ENCODE measurements at regions not wholly inside any gene's neighbourhood (a gene's known extent, or its start where the extent isn't known, plus 50 kb on each side); places are given as distances from the start of the nearest gene placed in this dataset.
"Not testable (repeated sequence)": the region's sequence is repeated elsewhere in the genome, so short reads cannot be mapped to it uniquely, and the experiment has no call there.

GRCh38 chr1:70490153-70490552 lies 79.1 kb downstream of the CTH start:
- Mint-ChIP-seq H3K36me3 (ENCODE audit: low read depth) (no peaks in the 10 kb centered on the region), H3K9me3 (no peaks in the 10 kb centered on the region), H3K4me3 (no peak overlapping the region), H3K27me3 (ENCODE audit: low read depth) (peaks cover 3% of the 10 kb centered on the region), H3K27ac (no peak overlapping the region), H3K4me1 (ENCODE audit: low read depth) (no peaks in the 10 kb centered on the region)
- intact Hi-C loops (cut with micrococcal nuclease): no loop called here
- CTCF ChIA-PET: no interaction called here
- DNase-seq: no peak

GRCh38 chr1:70495370-70495769 lies 84.3 kb downstream of the CTH start:
- Mint-ChIP-seq H3K36me3 (ENCODE audit: low read depth) (no peaks in the 10 kb centered on the region), H3K27me3 (ENCODE audit: low read depth) (peaks cover 3% of the 10 kb centered on the region), H3K4me1 (ENCODE audit: low read depth) (no peaks in the 10 kb centered on the region), H3K9me3 (no peaks in the 10 kb centered on the region), H3K27ac (no peak overlapping the region), H3K4me3 (no peak overlapping the region)
- intact Hi-C loops (cut with micrococcal nuclease): no loop called here
- DNase-seq: no peak
- CTCF ChIA-PET: interaction anchor here (0.8 kb wide), 1 partner anchor 357 kb away, joined by 3 read pairs; no protein-coding TSS in a partner anchor

DNA sequence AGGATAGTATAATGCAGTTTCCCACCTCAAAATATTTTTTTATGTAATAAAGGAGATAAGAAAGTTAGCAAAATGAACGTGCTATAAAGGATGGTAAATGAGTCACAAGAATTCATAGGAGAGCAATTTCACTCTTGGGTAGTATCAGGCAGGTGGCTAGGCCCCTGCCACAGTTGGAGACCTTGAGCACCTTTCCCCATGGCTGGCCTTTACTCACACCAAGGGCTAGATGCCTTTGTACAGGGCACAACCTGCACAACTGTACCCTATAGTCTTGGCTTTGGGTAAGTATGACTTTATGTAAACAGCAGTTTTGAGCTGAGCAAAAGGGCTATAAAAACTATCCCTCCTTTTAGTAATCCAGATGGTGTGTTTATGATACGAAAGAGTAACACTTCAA lies 85.1 kb downstream of the CTH start:
- no peak overlapping the region for H3K4me3 Mint-ChIP-seq
- no peak overlapping the region for H3K27ac Mint-ChIP-seq
- intact Hi-C loops (cut with micrococcal nuclease): no loop called here
- no peaks in the 10 kb centered on the region for H3K4me1 Mint-ChIP-seq (ENCODE audit: low read depth)
- no peak for DNase-seq
- CTCF ChIA-PET: no interaction called here
- H3K27me3 Mint-ChIP-seq (ENCODE audit: low read depth): peaks cover 3% of the 10 kb centered on the region
- no peaks in the 10 kb centered on the region for H3K9me3 Mint-ChIP-seq
- H3K36me3 Mint-ChIP-seq (ENCODE audit: low read depth): no peaks in the 10 kb centered on the region

- no peaks in the 10 kb centered on the region for H3K36me3 Mint-ChIP-seq (ENCODE audit: low read depth)
- CTCF ChIA-PET: no interaction called here
Measured at GRCh38 chr1:70497152-70497551, 86.1 kb downstream of the CTH start.

DNA sequence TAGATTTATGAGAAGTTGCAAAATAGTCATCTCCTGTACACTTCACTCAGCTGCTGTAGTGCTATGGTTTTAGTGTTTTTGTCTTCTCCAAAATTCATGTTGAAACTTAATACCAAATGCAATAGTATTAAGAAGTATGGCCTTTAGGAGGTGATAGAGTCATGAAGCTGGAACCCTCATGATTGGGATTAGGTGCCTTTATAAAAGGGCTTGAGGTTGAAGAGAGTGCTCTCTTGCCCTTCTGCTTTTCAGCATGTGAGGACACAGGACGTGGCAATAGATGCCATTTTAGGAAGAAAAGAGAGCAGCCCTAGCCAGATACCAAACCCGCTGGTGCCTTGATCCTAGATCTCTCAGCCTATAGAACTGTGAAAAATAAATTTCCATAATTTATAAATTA lies 87.6 kb downstream of the CTH start:
- no peaks in the 10 kb centered on the region for H3K9me3 Mint-ChIP-seq
- H3K27me3 Mint-ChIP-seq (ENCODE audit: low read depth): peaks cover 3% of the 10 kb centered on the region
- no peak overlapping the region for H3K4me3 Mint-ChIP-seq
- intact Hi-C loops (cut with micrococcal nuclease): no loop called here
- CTCF ChIA-PET: interaction anchor here (0.6 to 0.9 kb wide), 2 partner anchors 12 to 282 kb away, joined by 3 read pairs; no protein-coding TSS in a partner anchor
- DNase-seq: no peak
- no peaks in the 10 kb centered on the region for H3K4me1 Mint-ChIP-seq (ENCODE audit: low read depth)
- no peak overlapping the region for H3K27ac Mint-ChIP-seq
- H3K36me3 Mint-ChIP-seq (ENCODE audit: low read depth): no peaks in the 10 kb centered on the region

More at GRCh38 chr1:70497152-70497551, 86.1 kb downstream of the CTH start:
- Mint-ChIP-seq H3K27ac (no peak overlapping the region), H3K4me3 (no peak overlapping the region), H3K4me1 (ENCODE audit: low read depth) (no peaks in the 10 kb centered on the region), H3K9me3 (no peaks in the 10 kb centered on the region), H3K27me3 (ENCODE audit: low read depth) (peaks cover 3% of the 10 kb centered on the region)
- DNase-seq: no peak
- intact Hi-C loops (cut with micrococcal nuclease): no loop called here

DNA sequence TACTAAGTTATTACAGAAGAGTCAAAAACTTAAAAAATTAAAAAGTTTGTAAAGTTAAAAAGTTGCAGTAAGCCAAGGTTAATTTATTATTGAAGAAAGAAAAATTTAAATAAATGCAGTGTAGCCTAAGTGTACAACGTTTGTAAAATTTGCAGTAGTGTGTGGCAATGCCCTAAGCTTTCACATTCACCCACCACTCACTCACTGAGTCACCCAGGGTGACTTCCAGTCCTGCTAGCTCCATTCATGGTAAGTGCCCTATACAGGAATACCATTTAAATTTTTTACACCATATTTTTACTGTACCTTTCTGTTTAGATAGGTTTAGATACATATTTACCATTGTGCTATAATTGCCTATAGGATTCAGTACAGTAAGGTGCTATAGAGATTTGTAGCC lies 88.6 kb downstream of the CTH start:
- peaks cover 3% of the 10 kb centered on the region for H3K27me3 Mint-ChIP-seq (ENCODE audit: low read depth)
- H3K36me3 Mint-ChIP-seq (ENCODE audit: low read depth): no peaks in the 10 kb centered on the region
- intact Hi-C loops (cut with micrococcal nuclease): no loop called here
- H3K9me3 Mint-ChIP-seq: no peaks in the 10 kb centered on the region
- H3K4me1 Mint-ChIP-seq (ENCODE audit: low read depth): no peaks in the 10 kb centered on the region
- CTCF ChIA-PET: no interaction called here
- H3K27ac Mint-ChIP-seq: no peak overlapping the region
- no peak overlapping the region for H3K4me3 Mint-ChIP-seq
- no peak for DNase-seq

DNA sequence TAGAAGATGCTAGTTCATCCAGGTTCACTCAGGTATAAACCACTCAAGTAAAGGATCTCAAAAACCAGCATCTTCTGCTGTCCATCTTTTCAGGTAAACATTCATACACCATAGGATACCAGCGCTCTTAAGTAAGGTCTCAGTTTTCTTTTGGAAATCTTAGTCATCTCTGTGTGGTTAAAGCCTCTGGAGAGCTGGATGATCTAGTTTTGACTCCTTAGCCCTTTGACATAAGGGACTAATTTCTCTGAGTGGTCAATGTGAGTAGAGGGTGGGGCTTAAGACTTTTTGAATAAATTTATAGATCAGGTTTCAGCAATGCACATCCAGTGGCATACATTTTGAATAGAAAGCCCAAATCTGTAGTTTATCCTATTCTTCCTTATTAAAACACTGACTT lies 92.3 kb downstream of the CTH start:
- Mint-ChIP-seq H3K4me1 (ENCODE audit: low read depth) (no peaks in the 10 kb centered on the region), H3K27me3 (ENCODE audit: low read depth) (peaks cover 3% of the 10 kb centered on the region), H3K36me3 (ENCODE audit: low read depth) (no peaks in the 10 kb centered on the region), H3K27ac (no peak overlapping the region), H3K9me3 (no peaks in the 10 kb centered on the region), H3K4me3 (no peak overlapping the region)
- CTCF ChIA-PET: interaction anchor here (1.0 kb wide), 1 partner anchor 370 kb away, joined by 3 read pairs; no protein-coding TSS in a partner anchor
- DNase-seq: no peak
- intact Hi-C loops (cut with micrococcal nuclease): no loop called here

GRCh38 chr1:70504176-70504820 lies 93.2 kb downstream of the CTH start:
- Mint-ChIP-seq H3K27me3 (ENCODE audit: low read depth) (peaks cover 3% of the 10 kb centered on the region), H3K36me3 (ENCODE audit: low read depth) (no peaks in the 10 kb centered on the region), H3K4me1 (ENCODE audit: low read depth) (no peaks in the 10 kb centered on the region), H3K27ac (no peak overlapping the region), H3K9me3 (no peaks in the 10 kb centered on the region), H3K4me3 (no peak overlapping the region)
- intact Hi-C loops (cut with micrococcal nuclease): no loop called here
- CTCF ChIA-PET: no interaction called here
- DNase-seq: peak; percentile 21

DNA sequence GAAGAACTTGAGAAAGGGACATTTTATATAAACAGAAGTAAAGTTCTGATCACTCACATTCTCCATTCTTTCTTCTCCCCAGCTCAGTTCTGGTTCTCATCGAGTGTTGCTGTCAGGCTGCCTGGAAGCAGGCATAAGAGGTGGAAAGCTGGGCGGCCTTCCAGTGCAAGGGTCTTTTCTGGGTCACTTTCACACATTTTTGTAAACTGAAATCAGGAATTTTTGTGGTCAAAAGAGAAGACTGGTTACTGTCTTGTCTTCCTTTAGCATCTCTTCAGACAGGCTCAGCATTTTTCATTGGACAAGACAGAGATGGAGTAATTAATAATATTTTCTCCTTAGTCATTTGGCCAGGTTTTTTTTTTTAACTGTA lies 93.7 kb downstream of the CTH start:
- Mint-ChIP-seq H3K9me3 (no peaks in the 10 kb centered on the region), H3K27me3 (ENCODE audit: low read depth) (peaks cover 3% of the 10 kb centered on the region), H3K4me3 (no peak overlapping the region), H3K36me3 (ENCODE audit: low read depth) (no peaks in the 10 kb centered on the region), H3K27ac (no peak overlapping the region), H3K4me1 (ENCODE audit: low read depth) (no peaks in the 10 kb centered on the region)
- DNase-seq: no peak
- CTCF ChIA-PET: interaction anchor here (0.9 kb wide), 1 partner anchor 372 kb away, joined by 3 read pairs; no protein-coding TSS in a partner anchor
- intact Hi-C loops (cut with micrococcal nuclease): no loop called here

GRCh38 chr1:70507991-70508390 lies 96.9 kb downstream of the CTH start:
- CTCF ChIA-PET: interaction anchor here (1.5 kb wide), 1 partner anchor 374 kb away, joined by 6 read pairs; no protein-coding TSS in a partner anchor
- H3K4me1 Mint-ChIP-seq (ENCODE audit: low read depth); H3K4me3 Mint-ChIP-seq; intact Hi-C loops (cut with micrococcal nuclease); H3K27ac Mint-ChIP-seq; H3K27me3 Mint-ChIP-seq (ENCODE audit: low read depth); H3K9me3 Mint-ChIP-seq; H3K36me3 Mint-ChIP-seq (ENCODE audit: low read depth); DNase-seq: not testable (repeated sequence)

DNA sequence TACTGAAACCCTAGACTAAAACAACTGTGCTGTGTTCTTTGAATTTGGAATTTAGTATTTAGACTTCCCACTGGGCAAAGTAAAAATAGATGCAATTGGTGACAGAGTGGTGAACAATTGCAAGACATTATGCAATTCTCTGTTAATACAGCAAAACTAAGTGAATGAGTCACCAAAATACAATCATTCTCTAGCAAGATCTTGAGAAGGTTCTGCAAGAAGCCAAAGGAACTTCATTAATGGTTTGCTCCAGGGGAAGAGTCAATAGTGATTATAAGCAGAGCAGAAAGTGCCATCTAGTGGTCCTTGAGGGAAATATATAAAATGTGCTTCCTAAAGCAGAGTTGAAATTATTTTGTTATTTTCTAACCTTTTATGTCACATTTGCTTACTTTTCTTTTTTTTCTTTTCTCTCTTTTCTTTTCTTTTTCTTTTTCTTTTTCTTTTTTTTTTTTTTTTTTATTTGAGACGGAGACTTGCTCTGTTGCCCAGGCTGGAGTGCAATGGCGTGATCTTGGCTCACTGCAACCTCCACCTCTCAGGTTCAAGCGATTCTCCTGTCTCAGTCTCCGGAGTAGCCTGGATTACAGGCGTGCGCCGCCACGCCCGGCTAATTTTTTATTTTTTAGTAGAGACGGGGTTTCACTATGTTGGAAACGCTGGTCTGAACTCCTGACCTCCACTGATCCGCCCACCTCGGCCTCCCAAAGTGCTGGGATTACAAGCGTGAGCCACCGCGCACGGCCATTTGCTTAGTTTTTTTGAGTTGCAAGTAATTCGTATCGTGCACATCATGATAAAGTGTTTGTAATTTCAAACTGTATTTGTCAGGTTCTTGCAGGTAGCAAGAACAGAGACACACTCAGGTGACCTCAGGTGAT lies 99.2 kb downstream of the CTH start:
- peaks cover 3% of the 10 kb centered on the region for H3K27me3 Mint-ChIP-seq (ENCODE audit: low read depth)
- intact Hi-C loops (cut with micrococcal nuclease): loop anchor here (1.0 to 5.0 kb wide), 2 partner anchors 263 to 377 kb away; no protein-coding TSS in a partner anchor
- CTCF ChIA-PET: no interaction called here
- no peaks in the 10 kb centered on the region for H3K4me1 Mint-ChIP-seq (ENCODE audit: low read depth)
- H3K4me3 Mint-ChIP-seq: no peak overlapping the region
- no peaks in the 10 kb centered on the region for H3K36me3 Mint-ChIP-seq (ENCODE audit: low read depth)
- no peak overlapping the region for H3K27ac Mint-ChIP-seq
- DNase-seq: no peak
- H3K9me3 Mint-ChIP-seq: no peaks in the 10 kb centered on the region

DNA sequence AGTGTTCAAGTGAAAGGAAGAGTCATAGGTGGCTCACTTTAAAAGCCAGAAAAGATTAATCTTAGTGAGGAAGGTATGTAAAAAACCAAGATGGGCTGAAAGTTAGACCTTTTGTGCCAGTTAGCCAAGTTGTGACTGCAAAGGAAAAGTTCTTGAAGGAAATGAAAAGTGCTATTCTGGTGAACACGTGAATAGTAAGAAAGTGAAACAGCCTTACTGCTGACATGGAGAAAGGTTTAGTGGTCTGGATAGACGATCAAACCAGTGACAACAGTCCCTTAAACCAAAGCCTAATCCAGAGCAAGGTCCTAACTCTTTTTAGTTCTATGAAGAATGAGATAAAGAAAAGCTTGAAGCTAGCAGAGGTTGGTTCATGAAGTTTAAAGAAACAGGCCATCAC lies 106.4 kb downstream of the CTH start:
- no peak for DNase-seq
- H3K36me3 Mint-ChIP-seq (ENCODE audit: low read depth): no peaks in the 10 kb centered on the region
- no peaks in the 10 kb centered on the region for H3K9me3 Mint-ChIP-seq
- no peaks in the 10 kb centered on the region for H3K4me1 Mint-ChIP-seq (ENCODE audit: low read depth)
- no peaks in the 10 kb centered on the region for H3K27me3 Mint-ChIP-seq (ENCODE audit: low read depth)
- CTCF ChIA-PET: no interaction called here
- intact Hi-C loops (cut with micrococcal nuclease): no loop called here
- no peak overlapping the region for H3K27ac Mint-ChIP-seq
- no peak overlapping the region for H3K4me3 Mint-ChIP-seq

- intact Hi-C loops (cut with micrococcal nuclease): no loop called here
- DNase-seq: no peak
- Mint-ChIP-seq H3K36me3 (ENCODE audit: low read depth) (no peaks in the 10 kb centered on the region), H3K27ac (no peak overlapping the region), H3K4me1 (ENCODE audit: low read depth) (no peaks in the 10 kb centered on the region), H3K27me3 (ENCODE audit: low read depth) (no peaks in the 10 kb centered on the region), H3K9me3 (no peaks in the 10 kb centered on the region), H3K4me3 (no peak overlapping the region)
- CTCF ChIA-PET: no interaction called here
Measured at GRCh38 chr1:70518106-70518505, 107.0 kb downstream of the CTH start.

All from activated naive CD4-positive, alpha-beta T cell treated with anti-CD3 and anti-CD28 coated beads for 36 hours (primary cell).